ENCODE measurements at regions not wholly inside any gene's neighbourhood (a gene's known extent, or its start where the extent isn't known, plus 50 kb on each side); places are given as distances from the start of the nearest gene placed in this dataset.

DNA sequence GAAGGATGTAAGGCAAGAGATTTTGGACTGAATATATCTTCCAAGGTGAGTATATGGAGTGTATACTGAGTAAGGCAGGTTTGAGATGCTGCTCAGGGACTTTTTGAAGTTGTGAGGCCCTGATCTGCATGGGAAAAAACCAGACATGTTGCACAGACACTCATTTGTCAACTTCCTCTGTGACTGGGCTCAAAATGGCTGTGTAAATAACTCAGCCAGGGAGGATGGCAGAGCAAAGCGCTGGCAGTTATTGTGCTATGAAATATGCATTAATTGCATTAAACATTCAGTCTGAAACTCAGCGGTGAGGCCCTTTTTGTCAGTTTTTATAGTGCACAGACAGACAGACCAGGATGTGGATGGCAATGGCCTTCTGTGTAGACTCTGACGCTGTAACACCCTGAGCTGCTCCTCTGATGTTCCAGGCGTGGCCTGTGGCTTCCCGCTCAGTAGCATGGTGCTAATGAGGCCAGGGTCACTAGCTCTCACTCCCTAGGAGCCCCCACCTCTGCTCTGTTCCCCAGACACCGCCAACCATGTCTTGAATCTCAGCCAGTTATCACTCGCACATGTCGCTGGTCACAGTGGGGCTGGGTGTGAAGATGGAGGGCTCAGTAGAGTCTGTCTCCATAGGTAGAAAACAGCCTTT is 307.0 kb upstream of the PROX1 start:
- no peak overlapping the region for H2AFZ ChIP-seq (ENCODE audit: low read depth, low read length)
- H3K4me3 ChIP-seq (ENCODE audit: low read length) = no peak overlapping the region
- H3K4me2 ChIP-seq (ENCODE audit: low read length) = no peak overlapping the region
- peaks cover 37% of the 10 kb centered on the region; the same call in 1 of the 2 replicates for H3K27me3 ChIP-seq (ENCODE audit: low read depth, low read length)
- H3K79me2 ChIP-seq (ENCODE audit: low read length) = no peaks in the 10 kb centered on the region
- no peaks in the 10 kb centered on the region for H3K36me3 ChIP-seq (replicated peaks; ENCODE audit: low read depth, low read length)
- no peaks in the 10 kb centered on the region for H3K9me3 ChIP-seq (ENCODE audit: insufficient read depth, low read length)
- no peaks in the 10 kb centered on the region for H3K4me1 ChIP-seq (ENCODE audit: low read length)
- H3K27ac ChIP-seq (ENCODE audit: low read length) = no peak overlapping the region
- no peak overlapping the region for H3K9ac ChIP-seq (ENCODE audit: low read length)
- no peaks in the 10 kb centered on the region for H4K20me1 ChIP-seq (ENCODE audit: insufficient read depth, low read length)
- TF ChIP-seq, protein P1, sequence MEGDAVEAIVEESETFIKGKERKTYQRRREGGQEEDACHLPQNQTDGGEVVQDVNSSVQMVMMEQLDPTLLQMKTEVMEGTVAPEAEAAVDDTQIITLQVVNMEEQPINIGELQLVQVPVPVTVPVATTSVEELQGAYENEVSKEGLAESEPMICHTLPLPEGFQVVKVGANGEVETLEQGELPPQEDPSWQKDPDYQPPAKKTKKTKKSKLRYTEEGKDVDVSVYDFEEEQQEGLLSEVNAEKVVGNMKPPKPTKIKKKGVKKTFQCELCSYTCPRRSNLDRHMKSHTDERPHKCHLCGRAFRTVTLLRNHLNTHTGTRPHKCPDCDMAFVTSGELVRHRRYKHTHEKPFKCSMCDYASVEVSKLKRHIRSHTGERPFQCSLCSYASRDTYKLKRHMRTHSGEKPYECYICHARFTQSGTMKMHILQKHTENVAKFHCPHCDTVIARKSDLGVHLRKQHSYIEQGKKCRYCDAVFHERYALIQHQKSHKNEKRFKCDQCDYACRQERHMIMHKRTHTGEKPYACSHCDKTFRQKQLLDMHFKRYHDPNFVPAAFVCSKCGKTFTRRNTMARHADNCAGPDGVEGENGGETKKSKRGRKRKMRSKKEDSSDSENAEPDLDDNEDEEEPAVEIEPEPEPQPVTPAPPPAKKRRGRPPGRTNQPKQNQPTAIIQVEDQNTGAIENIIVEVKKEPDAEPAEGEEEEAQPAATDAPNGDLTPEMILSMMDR (IDR thresholded peaks at IDR 0.05; ENCODE audit: low read depth, low read length) = no peak
- TF ChIP-seq EZH2phosphoT487 (IDR thresholded peaks at IDR 0.05; ENCODE audit: low read depth) = no peak

DNA sequence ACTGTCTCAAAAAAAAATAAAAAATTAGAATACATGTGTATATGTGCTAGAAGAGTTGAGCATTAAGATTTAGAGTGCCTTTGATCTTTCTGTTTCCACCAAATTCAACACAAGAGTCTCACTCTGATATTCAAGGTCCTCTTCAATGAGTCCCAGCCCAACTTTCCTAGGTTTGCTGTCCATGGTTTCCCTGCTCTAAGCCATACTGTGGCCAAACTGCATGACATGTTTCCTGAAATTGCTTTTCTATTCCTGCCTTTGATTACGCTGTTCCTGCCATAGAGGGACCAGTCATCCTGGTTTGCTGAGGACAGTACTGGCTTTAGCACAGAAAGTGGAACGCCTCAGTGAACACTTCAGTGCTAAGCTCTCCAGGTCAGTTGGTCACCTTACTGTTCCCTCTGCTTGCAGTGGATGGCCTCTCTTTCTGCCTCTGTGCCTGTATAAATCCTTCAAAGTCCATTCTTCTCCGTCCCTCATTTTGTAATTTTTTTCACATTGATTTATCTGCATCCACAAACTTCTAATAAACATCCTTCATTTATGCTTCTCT is 305.9 kb upstream of the PROX1 start:
- no peak overlapping the region for H3K4me2 ChIP-seq (ENCODE audit: low read length)
- H3K79me2 ChIP-seq (ENCODE audit: low read length) = no peaks in the 10 kb centered on the region
- no peak overlapping the region for H3K4me3 ChIP-seq (ENCODE audit: low read length)
- TF ChIP-seq, protein P1 (IDR thresholded peaks at IDR 0.05; ENCODE audit: low read depth, low read length) = no peak
- no peak for TF ChIP-seq EZH2phosphoT487 (IDR thresholded peaks at IDR 0.05; ENCODE audit: low read depth)
- H3K9ac ChIP-seq (ENCODE audit: low read length) = no peak overlapping the region
- H3K9me3 ChIP-seq (ENCODE audit: insufficient read depth, low read length) = no peaks in the 10 kb centered on the region
- no peak overlapping the region for H2AFZ ChIP-seq (ENCODE audit: low read depth, low read length)
- no peaks in the 10 kb centered on the region for H3K36me3 ChIP-seq (replicated peaks; ENCODE audit: low read depth, low read length)
- H3K4me1 ChIP-seq (ENCODE audit: low read length) = no peaks in the 10 kb centered on the region
- no peak overlapping the region for H3K27ac ChIP-seq (ENCODE audit: low read length)
- H3K27me3 ChIP-seq (ENCODE audit: low read depth, low read length) = peaks cover 32% of the 10 kb centered on the region; the same call in 1 of the 2 replicates
- H4K20me1 ChIP-seq (ENCODE audit: insufficient read depth, low read length) = no peaks in the 10 kb centered on the region

DNA sequence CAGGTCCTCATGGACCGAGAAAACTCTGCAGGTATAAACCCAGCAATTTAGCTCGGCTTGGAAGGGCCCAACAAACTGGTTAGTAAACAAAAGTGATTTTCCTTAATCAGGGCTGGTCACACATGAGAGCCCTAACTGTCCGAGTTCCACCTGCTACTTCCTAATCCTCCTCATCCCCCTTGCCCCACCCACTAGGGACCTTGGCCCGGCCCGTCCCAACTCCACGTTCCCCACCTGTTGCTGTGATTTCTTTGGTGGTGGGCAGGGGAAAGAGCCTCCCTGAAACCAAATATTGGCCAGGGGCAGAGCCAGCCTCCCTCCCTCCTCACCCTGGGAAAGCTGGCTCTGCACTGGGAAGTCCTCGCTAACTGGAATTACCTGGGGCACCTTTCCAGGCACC is 304.2 kb upstream of the PROX1 start:
- Histone ChIP-seq H4K20me1 (ENCODE audit: insufficient read depth, low read length) (no peaks in the 10 kb centered on the region), H3K27me3 (ENCODE audit: low read depth, low read length) (peaks cover 22% of the 10 kb centered on the region; the same call in 1 of the 2 replicates), H2AFZ (ENCODE audit: low read depth, low read length) (no peak overlapping the region), H3K79me2 (ENCODE audit: low read length) (no peaks in the 10 kb centered on the region), H3K4me2 (ENCODE audit: low read length) (no peak overlapping the region), H3K9ac (ENCODE audit: low read length) (no peak overlapping the region), H3K4me1 (ENCODE audit: low read length) (peaks cover 1% of the 10 kb centered on the region; the same call in 1 of the 2 replicates), H3K9me3 (ENCODE audit: insufficient read depth, low read length) (no peaks in the 10 kb centered on the region), H3K27ac (ENCODE audit: low read length) (no peak overlapping the region), H3K4me3 (ENCODE audit: low read length) (no peak overlapping the region), H3K36me3 (replicated peaks; ENCODE audit: low read depth, low read length) (no peaks in the 10 kb centered on the region)
- TF ChIP-seq, protein P1 (IDR thresholded peaks at IDR 0.05; ENCODE audit: low read depth, low read length) = no peak
- no peak for TF ChIP-seq EZH2phosphoT487 (IDR thresholded peaks at IDR 0.05; ENCODE audit: low read depth)

DNA sequence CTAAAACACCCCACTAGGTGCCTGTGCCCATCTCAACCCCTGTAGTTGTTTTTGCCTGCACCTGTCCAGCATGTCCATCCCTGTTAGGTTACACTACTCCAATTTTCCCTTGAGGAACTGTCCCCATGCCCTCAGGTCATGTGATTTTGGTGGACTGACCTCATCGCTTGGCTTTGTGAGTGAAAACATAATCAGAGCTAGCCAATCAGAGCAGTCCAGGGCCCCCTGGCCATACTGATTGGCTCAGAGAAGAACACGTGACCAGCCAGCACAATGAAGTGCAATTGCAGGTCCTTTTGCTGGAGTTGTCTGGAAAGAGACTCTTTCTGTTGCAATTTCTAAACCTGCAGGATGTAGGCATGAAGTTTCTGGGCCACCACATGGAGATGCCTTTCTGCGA is 303.3 kb upstream of the PROX1 start:
- H3K9me3 ChIP-seq (ENCODE audit: insufficient read depth, low read length) = no peaks in the 10 kb centered on the region
- no peak overlapping the region for H3K9ac ChIP-seq (ENCODE audit: low read length)
- no peaks in the 10 kb centered on the region for H3K79me2 ChIP-seq (ENCODE audit: low read length)
- H3K36me3 ChIP-seq (replicated peaks; ENCODE audit: low read depth, low read length) = no peaks in the 10 kb centered on the region
- H3K4me3 ChIP-seq (ENCODE audit: low read length) = no peak overlapping the region
- H3K4me1 ChIP-seq (ENCODE audit: low read length) = peaks cover 9% of the 10 kb centered on the region; the same call in 1 of the 2 replicates
- no peak overlapping the region for H3K27ac ChIP-seq (ENCODE audit: low read length)
- H2AFZ ChIP-seq (ENCODE audit: low read depth, low read length) = no peak overlapping the region
- H3K27me3 ChIP-seq (ENCODE audit: low read depth, low read length) = peaks cover 16% of the 10 kb centered on the region; the same call in 1 of the 2 replicates
- TF ChIP-seq, protein P1 (IDR thresholded peaks at IDR 0.05; ENCODE audit: low read depth, low read length) = no peak
- no peak overlapping the region for H3K4me2 ChIP-seq (ENCODE audit: low read length)
- H4K20me1 ChIP-seq (ENCODE audit: insufficient read depth, low read length) = no peaks in the 10 kb centered on the region
